Peyer's patch (tissue), 4 donors: ENCODE measurements at regions not wholly inside any gene's neighbourhood (a gene's known extent, or its start where the extent isn't known, plus 50 kb on each side); places are given as distances from the start of the nearest gene placed in this dataset.

Source experiments
- POLR2A ChIP-seq, 2 donors: fragments of 450-650 bp; IDR thresholded peaks; one replicate each; pipeline ENCODE4 v1.5.1; 2017; ENCODE audit warnings: antibody characterized with exemption in 2 of 2, mild to moderate bottlenecking in 2 of 2, moderate library complexity in 2 of 2
- TF ChIP-seq, protein P1 (sequence below), 6 experiments: fragments of 450-650 bp in 4 of 6; fragments of 200-600 bp in 2 of 6; sonication (generic) in 1 of 6; IDR thresholded peaks; one replicate each; pipeline ENCODE4 v1.5.1; 2017 to 2019; ENCODE audit warnings: antibody characterized with exemption in 6 of 6, mild to moderate bottlenecking in 3 of 6, moderate library complexity in 1 of 6

DNA sequence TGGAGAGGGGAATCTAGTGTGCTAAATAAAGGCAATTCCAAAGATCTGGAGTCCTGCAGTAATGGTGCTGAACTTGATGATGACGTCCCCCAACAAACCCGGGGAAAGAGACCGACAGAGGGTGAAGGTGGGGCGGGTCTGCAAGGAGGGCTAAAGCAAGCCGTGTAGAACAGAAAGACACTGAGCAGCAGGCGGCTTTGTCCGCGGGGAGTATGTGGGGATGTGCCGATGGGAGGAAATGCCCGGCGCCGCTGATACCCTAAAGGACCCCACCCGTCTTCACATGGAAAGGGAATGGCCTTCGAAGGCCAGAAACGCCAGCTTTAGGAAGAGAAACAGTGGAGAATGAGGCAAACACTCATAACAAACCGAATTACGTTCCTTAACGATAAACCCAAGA, 528.9 kb downstream of the ZNF674 start:
- TF ChIP-seq POLR2A (IDR thresholded peaks at IDR 0.05) = no peak
- TF ChIP-seq, protein P1, sequence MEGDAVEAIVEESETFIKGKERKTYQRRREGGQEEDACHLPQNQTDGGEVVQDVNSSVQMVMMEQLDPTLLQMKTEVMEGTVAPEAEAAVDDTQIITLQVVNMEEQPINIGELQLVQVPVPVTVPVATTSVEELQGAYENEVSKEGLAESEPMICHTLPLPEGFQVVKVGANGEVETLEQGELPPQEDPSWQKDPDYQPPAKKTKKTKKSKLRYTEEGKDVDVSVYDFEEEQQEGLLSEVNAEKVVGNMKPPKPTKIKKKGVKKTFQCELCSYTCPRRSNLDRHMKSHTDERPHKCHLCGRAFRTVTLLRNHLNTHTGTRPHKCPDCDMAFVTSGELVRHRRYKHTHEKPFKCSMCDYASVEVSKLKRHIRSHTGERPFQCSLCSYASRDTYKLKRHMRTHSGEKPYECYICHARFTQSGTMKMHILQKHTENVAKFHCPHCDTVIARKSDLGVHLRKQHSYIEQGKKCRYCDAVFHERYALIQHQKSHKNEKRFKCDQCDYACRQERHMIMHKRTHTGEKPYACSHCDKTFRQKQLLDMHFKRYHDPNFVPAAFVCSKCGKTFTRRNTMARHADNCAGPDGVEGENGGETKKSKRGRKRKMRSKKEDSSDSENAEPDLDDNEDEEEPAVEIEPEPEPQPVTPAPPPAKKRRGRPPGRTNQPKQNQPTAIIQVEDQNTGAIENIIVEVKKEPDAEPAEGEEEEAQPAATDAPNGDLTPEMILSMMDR (IDR thresholded peaks at IDR 0.05) = no peak
